LNCaP clone FGC (cell line): ENCODE measurements at regions not wholly inside any gene's neighbourhood (a gene's known extent, or its start where the extent isn't known, plus 50 kb on each side); places are given as distances from the start of the nearest gene placed in this dataset.

Experiments
- DNase-seq: peaks from one replicate; pipeline ENCODE4 v3.0.0-alpha.2; 2011; ENCODE audit warnings: low read depth
- H3K4me3 ChIP-seq: 2 replicates; pipeline ENCODE4 v1.5.1; 2011; ENCODE audit warnings: mild to moderate bottlenecking, low read depth, low read length, control low read depth
- TF ChIP-seq, protein P1 (sequence below): IDR thresholded peaks from 2 replicates; pipeline ENCODE4 v1.5.1; 2012; ENCODE audit warnings: mild to moderate bottlenecking; ENCODE audit not compliant: control insufficient read depth, insufficient read depth; ENCODE audit errors: extremely low read depth

DNA sequence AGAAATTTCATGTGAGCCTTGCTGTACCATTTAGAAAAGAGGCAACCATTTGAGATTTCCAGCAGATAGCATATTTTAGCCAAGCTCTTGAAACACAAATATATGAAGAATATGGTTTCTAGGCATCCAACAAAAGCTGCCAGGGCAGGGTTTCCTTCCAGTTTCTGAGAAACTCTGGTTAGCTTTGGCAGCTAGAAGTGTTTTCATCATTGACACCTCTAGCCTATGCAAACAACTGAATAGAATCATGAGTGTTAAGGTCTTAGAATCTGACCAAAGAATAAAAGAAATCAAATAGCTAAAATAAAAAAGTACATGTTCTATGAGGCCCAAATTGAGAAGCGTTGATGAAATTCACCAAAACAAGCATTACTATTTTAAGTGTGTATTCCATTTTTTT is 188.1 kb downstream of the TMEM167A start:
- H3K4me3 ChIP-seq = no peak overlapping the region
- DNase-seq = no peak
- TF ChIP-seq, protein P1, sequence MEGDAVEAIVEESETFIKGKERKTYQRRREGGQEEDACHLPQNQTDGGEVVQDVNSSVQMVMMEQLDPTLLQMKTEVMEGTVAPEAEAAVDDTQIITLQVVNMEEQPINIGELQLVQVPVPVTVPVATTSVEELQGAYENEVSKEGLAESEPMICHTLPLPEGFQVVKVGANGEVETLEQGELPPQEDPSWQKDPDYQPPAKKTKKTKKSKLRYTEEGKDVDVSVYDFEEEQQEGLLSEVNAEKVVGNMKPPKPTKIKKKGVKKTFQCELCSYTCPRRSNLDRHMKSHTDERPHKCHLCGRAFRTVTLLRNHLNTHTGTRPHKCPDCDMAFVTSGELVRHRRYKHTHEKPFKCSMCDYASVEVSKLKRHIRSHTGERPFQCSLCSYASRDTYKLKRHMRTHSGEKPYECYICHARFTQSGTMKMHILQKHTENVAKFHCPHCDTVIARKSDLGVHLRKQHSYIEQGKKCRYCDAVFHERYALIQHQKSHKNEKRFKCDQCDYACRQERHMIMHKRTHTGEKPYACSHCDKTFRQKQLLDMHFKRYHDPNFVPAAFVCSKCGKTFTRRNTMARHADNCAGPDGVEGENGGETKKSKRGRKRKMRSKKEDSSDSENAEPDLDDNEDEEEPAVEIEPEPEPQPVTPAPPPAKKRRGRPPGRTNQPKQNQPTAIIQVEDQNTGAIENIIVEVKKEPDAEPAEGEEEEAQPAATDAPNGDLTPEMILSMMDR = no peak

DNA sequence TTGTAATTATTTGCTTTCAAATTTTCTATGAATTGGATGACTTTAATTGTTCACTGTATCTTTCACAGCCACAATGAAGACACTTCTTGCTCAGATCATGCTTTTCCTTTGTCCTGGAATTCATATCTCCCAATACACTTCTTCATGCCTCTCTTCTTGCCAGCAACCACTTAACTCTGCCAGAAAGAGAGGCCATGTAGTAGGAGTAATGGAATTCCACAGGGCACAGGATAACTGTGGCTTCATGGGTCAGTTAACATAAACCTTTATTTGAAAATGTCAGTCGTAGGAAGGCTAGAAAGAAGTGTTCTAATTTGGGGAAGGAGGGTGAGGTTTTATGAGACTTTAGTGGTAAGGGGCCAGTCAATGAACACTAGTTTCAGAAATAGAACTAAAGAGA is 190.3 kb downstream of the TMEM167A start:
- DNase-seq = no peak
- TF ChIP-seq, protein P1 = no peak
- H3K4me3 ChIP-seq = no peak overlapping the region

DNA sequence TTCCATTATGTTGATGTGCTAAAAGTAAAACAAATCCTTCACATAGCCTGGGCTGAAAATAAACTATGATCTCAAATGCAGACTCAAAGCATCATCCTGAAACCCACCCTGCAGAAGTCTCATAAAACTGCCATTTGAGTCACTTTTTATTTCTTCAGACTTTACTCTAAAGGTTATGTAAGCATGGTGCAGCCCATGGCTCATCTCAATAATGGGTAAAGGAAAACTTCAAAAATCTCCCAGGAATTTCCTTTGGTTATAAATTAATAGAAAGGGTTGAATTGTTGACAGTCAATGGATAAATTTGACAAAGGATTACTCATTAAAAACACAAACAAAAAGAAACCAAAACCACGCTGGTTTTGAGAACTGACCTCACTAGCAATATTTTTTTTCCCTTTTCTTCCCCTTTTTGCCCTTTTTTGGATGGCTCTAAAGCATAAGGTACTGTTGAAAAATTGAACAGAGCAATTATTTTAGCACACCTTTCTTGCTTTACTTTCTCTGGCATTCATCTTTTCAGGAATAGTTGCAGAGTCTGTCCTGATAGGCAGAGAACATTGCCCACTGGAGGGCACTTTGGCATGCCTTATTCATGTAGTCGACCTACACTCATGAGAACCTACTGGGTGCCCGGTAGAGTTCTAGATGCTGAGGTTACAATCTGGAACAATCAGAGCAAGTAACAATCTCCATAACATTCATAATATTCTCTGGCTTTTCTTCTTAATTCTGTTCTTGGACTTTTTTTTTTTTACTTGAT is 191.4 kb downstream of the TMEM167A start:
- DNase-seq = no peak
- TF ChIP-seq, protein P1 = no peak
- H3K4me3 ChIP-seq = no peak overlapping the region

DNA sequence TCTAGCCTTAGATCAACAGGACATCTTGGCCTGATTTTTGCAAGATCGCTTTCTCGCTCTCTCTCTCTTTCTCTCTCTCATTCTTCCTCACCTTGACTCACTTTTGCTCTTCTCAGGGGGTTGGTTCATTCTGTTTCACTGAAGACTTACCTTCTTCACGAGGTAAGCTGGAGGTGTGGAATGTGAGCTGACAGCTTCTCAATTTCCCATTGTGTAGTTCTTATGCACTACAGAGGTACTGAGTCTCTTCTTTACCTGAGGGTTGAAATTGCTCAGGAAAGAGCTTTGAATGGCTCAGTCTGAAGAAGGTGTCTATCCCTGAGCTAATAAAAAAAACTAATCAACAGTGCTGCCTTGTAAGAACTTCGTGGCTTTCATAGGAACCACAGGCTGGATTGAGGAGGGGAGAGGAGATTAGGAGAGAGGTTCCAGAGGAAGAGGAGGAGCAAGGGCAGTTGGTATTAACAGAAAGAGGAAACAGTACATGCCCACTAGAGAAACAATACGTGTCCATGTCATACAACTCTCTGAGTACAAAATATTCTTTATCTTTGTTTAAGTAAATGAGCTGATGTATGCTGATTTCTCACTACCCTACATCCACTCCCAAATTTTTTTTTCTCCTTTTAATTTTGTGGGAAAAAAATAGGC is 192.2 kb downstream of the TMEM167A start:
- no peak overlapping the region for H3K4me3 ChIP-seq
- TF ChIP-seq, protein P1 = no peak
- no peak for DNase-seq

DNA sequence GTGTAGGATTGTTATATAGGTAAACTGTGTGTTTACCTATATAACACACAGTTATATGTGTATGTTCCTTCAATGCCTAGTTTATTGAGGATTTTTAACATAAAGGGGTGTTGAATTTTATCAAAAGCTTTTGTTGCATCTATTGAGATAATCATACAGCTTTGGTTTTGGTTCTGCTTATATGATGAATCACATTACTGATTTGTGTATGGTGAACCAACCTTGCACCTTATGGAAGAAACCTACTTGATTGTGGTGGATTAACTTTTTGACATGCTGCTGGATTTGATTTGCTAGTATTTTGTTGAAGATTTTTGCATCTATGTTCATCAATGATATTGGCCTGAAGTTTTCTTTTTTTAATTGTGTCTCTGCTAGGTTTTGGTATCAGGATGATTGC is 194.9 kb downstream of the TMEM167A start:
- DNase-seq = no peak
- TF ChIP-seq, protein P1 = no peak
- no peak overlapping the region for H3K4me3 ChIP-seq

DNA sequence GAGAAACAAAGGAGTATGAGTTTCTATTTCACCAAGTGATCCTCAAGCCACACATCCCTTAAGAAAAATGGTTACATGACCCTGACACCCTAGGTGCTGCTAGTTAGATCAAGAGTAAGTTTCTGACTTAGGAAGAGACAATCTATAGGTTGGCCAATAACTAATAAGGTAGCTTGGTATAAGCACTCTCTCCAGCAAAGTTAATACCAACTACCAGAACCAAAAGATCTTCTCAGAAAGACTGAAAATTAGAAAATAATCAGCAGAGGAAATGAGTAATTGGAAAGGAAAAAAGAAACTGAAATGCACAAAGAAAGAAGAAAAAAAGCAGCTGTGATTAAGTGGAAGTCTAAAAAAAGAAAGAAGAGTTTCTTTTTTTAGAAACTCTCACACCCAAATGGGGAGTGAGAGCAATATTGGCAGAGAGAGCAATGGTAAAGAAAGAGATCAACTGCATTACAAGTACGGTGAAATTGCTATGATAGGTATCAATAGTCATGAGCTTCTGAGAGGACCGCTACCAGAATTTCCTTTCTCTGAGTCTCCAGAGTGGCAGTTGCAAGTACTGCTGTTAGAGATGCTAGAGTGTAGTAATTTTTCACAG is 195.5 kb downstream of the TMEM167A start:
- TF ChIP-seq, protein P1 = no peak
- no peak for DNase-seq
- no peak overlapping the region for H3K4me3 ChIP-seq
